ENCODE measurements at regions not wholly inside any gene's neighbourhood (a gene's known extent, or its start where the extent isn't known, plus 50 kb on each side); places are given as distances from the start of the nearest gene placed in this dataset.

DNA sequence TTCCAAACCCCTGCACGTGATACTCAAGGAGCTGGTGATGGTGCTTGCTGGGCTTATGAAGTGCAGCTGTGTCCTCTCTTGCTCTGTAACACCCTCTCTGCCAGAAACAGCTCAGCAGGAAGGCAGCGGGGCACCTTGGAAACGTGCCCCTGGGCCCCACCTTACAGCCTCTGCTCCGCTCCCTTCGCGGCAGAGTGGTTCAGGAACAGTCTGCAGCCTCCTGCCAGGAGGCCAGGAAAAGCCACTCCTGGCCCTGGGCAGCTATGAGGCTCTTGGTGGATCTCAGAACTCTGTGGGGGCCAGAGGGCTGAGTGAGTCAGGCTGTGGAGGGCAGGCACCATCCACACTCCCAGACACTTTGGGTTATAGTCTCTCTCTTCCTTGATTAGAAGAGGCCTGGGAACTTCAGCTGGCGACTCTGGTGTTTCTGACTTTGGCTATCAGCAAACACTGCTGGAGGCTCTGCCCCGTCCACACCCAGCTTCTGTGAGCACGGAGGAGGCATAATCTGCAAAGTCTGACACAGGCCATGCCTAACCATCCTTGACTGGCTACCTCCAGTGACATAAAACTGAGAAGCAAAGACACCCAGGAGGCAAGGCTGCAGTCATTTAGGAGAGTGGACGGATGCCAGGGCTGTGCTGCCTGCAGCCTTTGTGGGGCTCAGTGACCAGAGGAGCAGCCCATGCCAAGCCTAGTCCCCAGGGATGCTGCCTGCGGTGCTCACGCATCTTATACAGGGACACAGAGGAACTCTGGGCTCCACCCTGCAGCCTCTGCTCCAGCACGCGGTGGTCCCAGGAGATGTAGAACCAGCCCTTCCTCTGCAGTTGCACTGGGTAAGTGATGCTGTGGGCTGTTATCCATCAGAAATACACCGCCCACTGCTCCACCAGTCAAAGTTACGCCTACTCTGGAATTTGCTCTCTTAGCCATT is 65.3 kb downstream of the METRNL start:
- no peak for DNase-seq (ENCODE audit: extremely low spot score, insufficient read length, low read depth)
- FAIRE-seq: no peak

DNA sequence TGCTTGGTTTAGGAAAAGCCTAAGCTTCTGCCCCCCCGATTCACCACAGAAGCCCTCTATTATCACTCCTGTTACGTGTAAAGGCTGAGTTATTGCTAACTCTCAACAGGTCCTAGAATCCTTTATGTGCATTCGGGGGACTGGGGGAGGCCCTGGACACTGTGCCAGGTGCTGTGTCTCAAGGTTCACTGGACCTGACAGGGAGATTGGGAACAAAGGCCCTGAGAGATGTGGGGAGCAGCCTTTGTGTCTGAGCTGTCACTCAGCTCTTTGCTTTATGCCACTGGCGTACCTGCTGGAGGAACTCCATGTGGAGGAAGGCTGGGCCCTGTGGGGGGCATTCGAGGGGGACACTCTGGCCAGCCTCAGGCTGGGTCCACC is 65.9 kb downstream of the METRNL start:
- FAIRE-seq: no peak
- no peak for DNase-seq (ENCODE audit: extremely low spot score, insufficient read length, low read depth)

GRCh38 chr17:83145831-83146230 is 66.4 kb downstream of the METRNL start:
- DNase-seq (ENCODE audit: extremely low spot score, insufficient read length, low read depth): no peak
- FAIRE-seq: no peak

DNA sequence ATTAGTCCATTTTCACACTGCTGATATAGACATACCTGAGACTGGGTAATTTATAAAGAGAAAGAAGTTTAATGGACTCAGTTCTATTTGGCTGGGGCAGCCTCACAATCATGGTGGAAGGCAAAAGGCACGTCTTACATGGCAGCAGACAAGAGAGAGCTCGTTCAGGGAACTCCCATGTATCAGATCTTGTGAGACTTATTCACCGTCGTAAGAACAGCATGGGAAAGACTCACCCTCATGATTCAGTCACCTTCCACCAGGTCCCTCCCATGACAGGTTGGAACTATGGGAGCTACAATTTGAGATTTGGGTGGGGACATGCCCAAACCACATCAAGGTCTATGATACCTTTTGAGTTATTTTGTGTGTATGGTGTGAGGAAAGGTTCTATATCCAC is 66.9 kb downstream of the METRNL start:
- no peak for FAIRE-seq

DNA sequence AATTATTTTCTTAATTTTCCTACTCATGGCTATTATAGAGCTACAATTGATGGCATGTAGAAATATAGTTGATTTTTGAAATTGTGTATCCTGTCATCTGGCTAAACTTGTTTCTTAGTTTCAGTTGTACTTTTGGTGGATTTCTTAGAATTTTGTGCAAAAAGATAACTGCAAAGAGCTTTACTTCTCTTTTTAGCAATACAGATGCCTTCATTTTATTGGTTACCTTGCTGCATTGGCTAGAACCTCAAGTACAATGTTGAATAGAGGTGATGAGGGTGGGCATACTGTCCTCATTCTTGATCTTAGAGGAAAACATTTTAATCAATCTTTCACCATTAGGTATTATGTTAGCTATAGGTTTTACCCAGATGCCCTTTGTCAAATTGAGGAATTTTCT is 67.9 kb downstream of the METRNL start:
- DNase-seq (ENCODE audit: extremely low spot score, insufficient read length, low read depth): no peak
- FAIRE-seq: no peak

More for the DNA sequence above, 66.9 kb downstream of the METRNL start:
- no peak for DNase-seq (ENCODE audit: extremely low spot score, insufficient read length, low read depth)

DNA sequence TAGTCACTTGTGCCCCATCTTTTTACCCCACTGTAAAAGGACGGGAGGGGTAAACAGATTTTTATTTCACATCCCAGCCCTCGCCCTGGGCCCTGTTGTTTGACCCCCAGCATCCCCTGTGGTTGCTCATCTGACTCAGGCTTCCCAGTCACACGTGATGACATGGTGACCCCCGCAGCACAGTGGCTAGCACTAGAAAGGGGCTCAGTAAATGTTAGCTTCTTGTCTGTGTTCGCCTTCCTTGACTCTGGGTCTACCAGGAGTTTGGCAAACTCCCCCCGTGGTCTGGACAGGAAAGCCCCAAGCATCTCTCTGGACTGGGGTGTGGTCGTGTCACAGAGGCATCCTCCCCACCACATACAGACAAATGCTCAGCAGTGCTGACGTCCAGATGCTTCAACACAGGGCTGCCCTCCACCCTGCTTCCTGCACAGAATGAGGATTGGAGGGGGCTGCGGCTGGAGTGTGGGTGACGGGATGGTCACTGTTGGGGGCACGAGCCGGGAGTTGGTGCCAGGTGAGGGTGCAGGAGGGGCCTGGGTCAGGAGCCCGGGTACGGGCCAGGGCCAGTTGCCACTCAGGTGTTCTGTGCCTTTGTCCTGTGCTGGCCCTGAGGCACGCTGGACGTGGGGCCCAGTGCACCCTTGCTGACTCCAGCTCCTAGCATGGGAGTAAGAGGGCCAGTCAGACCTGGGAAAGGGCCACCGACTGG is 69.1 kb downstream of the METRNL start:
- DNase-seq (ENCODE audit: extremely low spot score, insufficient read length, low read depth) (no peak), FAIRE-seq (no peak)

- FAIRE-seq (no peak), DNase-seq (ENCODE audit: extremely low spot score, insufficient read length, low read depth) (no peak)
These were observed 69.8 kb downstream of the METRNL start for GRCh38 chr17:83149029-83149725.

GRCh38 chr17:83149761-83150251 is 70.4 kb downstream of the METRNL start:
- no peak for DNase-seq (ENCODE audit: extremely low spot score, insufficient read length, low read depth)
- FAIRE-seq: no peak

DNA sequence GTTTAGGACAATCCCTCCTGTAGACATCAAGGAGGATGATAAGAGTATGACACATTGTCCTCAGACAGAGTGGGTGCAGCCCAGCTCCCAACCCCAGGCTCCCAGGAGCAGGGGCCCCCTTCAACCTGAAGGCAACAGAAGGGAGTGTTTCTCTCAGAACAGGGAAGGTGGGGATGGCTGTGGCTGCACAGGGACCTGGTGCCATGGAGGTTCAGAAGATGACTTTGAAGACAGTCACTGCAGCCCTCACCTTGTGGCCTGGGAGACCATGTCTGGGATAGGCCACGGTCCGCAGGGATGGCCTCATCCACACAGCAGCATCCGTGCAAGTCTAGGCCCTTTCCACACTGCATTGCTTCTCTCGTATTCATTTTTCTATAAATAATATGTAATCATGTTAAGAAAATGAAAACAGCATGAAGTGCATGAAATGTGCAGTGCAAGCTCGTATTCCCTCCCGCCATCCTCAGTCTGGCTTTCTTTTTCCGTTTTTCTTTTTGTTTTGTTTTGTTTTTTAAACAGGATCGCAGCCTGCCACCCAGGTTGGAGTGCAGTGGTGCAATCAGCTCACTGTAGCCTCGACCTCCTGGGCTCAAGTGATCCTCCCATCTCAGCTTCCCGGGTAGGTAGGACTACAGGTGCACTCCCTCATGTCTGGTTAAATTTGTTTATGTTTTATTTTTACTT is 71.1 kb downstream of the METRNL start:
- no peak for DNase-seq (ENCODE audit: extremely low spot score, insufficient read length, low read depth)
- FAIRE-seq: no peak

DNA sequence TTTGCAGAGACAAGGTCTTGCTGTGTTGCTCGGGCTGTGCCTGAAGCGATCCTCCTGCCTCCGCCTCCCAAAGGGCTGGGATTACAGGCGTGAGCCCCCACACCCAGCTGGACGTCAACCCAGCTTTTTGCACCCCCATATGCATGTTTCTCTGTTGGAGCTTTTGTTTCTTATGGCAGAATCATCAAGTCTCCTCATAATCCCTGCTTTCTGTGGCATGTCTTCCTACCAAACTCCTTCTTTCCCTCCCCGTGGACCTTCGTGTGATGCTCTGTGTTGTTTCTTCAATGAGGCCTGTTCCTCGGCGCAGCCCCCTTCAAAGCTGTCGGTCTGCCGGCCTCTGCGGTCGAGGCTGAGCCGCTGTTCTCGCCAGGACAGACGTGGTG is 71.6 kb downstream of the METRNL start:
- DNase-seq (ENCODE audit: extremely low spot score, insufficient read length, low read depth) (no peak), FAIRE-seq (no peak)

GRCh38 chr17:83151442-83152226 is 72.2 kb downstream of the METRNL start:
- FAIRE-seq (no peak), DNase-seq (ENCODE audit: extremely low spot score, insufficient read length, low read depth) (no peak)

DNA sequence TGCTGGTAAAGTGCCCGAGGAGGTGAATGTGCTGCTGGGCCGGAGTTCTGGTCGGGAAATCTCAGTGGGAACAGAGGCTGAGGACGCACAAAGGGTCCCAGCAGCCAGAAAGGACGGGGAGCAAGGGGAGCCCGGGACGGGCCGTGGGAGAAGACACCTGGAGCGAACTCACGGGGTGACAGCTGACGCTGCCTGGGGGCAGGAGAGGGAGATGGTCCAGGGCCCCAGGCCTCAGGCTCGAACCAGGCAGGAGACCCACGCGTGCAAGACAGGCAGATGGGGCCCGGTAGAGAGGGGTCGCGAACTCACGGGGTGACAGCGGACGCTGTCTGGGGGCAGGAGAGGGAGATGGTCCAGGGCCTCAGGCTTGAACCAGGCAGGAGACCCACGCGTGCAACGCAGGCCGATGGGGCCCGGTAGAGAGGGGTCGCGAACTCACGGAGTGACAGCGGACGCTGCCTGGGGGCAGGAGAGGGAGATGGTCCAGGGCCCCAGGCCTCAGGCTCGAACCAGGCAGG is 72.9 kb downstream of the METRNL start:
- DNase-seq (ENCODE audit: extremely low spot score, insufficient read length, low read depth): no peak
- FAIRE-seq: no peak

DNA sequence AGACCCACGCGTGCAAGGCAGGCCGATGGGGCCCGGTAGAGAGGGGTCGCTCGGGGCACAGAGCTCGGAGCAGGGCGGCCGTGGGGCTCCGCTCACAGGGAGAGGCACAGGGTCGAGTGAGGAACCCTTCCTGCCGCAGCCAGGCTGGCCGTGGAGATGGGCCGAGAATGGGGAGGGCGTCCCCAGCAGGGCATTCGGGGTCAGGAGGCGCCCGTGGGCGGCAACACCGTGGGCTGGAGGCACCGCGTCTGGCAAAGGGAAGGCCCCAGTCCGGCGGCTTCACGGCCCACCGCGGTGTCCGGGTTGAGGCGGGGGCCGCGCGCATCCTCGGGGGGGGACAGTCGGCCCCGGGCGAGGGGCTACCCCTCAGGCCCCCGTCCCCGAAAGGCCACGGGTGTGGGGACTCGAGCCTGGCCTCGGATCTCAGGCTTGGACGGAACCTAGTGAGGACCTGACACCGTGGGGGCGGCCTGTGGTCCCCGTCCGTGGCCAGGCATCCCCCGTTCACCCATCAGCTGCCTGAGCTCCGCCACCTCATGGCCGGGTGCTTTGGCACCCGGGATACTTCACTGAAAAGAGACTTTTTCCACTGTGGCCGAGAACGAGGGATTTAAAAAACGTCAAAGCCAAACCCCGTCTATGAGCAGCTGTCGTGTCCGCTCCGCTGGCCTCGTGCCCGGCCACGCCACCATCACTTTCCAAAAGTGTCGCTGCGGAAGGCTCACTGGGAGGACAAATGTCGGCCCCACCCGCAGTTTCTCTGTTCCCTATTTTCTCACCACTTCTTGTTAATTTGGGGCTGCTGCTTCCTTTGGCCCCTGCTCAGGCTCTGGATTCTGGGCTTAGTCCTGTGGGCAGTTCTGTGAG is 73.6 kb downstream of the METRNL start:
- DNase-seq (ENCODE audit: extremely low spot score, insufficient read length, low read depth): no peak

GRCh38 chr17:83153681-83154310 is 74.4 kb downstream of the METRNL start:
- no peak for FAIRE-seq
- no peak for DNase-seq (ENCODE audit: extremely low spot score, insufficient read length, low read depth)

More for the DNA sequence above, 73.6 kb downstream of the METRNL start:
- no peak for FAIRE-seq

GRCh38 chr17:83154311-83155127 is 75.1 kb downstream of the METRNL start:
- FAIRE-seq (no peak), DNase-seq (ENCODE audit: extremely low spot score, insufficient read length, low read depth) (no peak)

DNA sequence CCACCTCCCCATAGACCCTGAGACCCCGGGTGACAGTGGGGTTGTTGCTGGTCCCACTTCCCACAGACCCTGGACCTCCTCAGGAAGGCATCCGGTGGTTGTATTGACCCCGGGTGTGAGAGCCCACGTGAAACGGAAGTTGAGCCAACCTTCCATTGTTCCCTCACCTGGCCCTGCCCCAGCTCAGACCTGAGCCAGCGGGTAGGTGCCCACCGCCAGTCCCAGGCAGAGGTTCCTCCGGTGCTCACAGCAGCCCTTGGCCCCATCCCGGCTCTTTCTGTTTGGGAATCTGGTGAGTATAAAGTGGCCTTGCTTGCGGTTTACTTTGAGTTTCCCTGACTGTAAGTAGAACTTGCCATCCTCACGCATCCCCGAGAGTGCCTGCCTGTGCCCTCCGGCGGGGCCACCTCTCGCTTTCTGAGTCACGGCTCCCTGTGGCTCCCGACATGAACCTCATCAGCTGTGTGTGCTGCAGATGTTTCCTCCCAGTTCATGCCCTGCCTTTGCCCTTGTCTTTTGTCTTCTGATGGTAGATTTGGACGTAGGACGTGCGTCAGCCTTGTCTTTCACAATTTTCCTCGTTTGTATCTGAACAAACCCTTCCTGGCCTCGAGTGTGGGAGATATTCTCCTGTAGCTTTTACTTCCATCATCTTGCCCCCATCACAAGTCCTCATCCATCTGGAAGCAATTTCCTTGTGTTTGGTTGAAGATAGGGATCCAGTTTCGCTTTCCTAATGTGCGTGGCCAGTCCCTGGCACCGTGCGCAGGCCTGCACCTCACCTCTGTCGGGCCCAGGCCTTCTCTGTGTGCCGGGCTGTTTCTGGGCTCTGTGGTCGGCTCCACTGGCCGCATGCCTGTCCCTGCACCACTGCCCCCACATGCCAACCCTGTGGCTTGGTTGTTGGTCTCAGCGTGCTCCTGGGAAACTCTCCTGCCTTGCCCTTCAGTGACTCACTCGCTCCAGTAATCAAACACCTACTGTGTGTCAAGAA is 76.0 kb downstream of the METRNL start:
- DNase-seq (ENCODE audit: extremely low spot score, insufficient read length, low read depth) (no peak), FAIRE-seq (no peak)

Data from GM18507 (cell line).